ENCODE measurements at regions not wholly inside any gene's neighbourhood (a gene's known extent, or its start where the extent isn't known, plus 50 kb on each side); places are given as distances from the start of the nearest gene placed in this dataset.

- no peak for TF ChIP-seq CTCF (optimal IDR thresholded peaks at IDR 0.05 in 1 of 3, IDR thresholded peaks at IDR 0.05 in 1 of 3, conservative IDR thresholded peaks at IDR 0.05 in 1 of 3; ENCODE audit: extremely low read depth in 1 of 3, insufficient read depth in 2 of 3, low read length in 3 of 3)
- TF ChIP-seq EZH2 (IDR thresholded peaks at IDR 0.05; ENCODE audit: low read length): no peak
Observed at GRCh38 chr13:70893832-70894231, 785.6 kb upstream of the KLHL1 start.
